Parathyroid adenoma (tissue), 2 donors: ENCODE measurements at regions not wholly inside any gene's neighbourhood (a gene's known extent, or its start where the extent isn't known, plus 50 kb on each side); places are given as distances from the start of the nearest gene placed in this dataset.

ENCODE experiments used
- H2AFZ ChIP-seq: fragments of 300-600 bp; sonication (generic); one replicate; pipeline ENCODE4 v1.7.0; 2017; ENCODE audit warnings: antibody characterized with exemption, mild to moderate bottlenecking
- H3K27ac ChIP-seq: fragments of 300-600 bp; sonication (generic); one replicate; pipeline ENCODE4 v1.7.0; 2017
- H3K27me3 ChIP-seq: fragments of 300-600 bp; sonication (generic); one replicate; pipeline ENCODE4 v1.7.0; 2017; ENCODE audit warnings: low read length; ENCODE audit not compliant: control insufficient read depth, insufficient read depth
- H3K36me3 ChIP-seq: fragments of 300-600 bp; sonication (generic); one replicate; pipeline ENCODE4 v1.7.0; 2017; ENCODE audit warnings: low read length; ENCODE audit not compliant: control insufficient read depth, insufficient read depth
- H3K4me1 ChIP-seq: fragments of 300-600 bp; sonication (generic); one replicate; pipeline ENCODE4 v1.7.0; 2017; ENCODE audit warnings: control low read depth
- H3K4me2 ChIP-seq: fragments of 300-600 bp; sonication (generic); one replicate; pipeline ENCODE4 v1.7.0; 2017; ENCODE audit warnings: low read length
- H3K4me3 ChIP-seq: fragments of 300-600 bp; sonication (generic); one replicate; pipeline ENCODE4 v1.7.0; 2017; ENCODE audit warnings: low read depth, low read length
- H3K79me2 ChIP-seq: fragments of 300-600 bp; sonication (generic); one replicate; pipeline ENCODE4 v1.7.0; 2017; ENCODE audit warnings: control low read depth
- H3K9ac ChIP-seq: fragments of 300-600 bp; sonication (generic); one replicate; pipeline ENCODE4 v1.7.0; 2017; ENCODE audit warnings: mild to moderate bottlenecking
- H3K9me3 ChIP-seq: fragments of 300-600 bp; sonication (generic); one replicate; pipeline ENCODE4 v1.7.0; 2017; ENCODE audit warnings: low read length; ENCODE audit not compliant: control insufficient read depth
- CTCF ChIP-seq: fragments of 300-600 bp; sonication (generic); IDR thresholded peaks from one replicate; pipeline ENCODE4 v1.7.0; 2017; ENCODE audit warnings: antibody characterized with exemption, mild to moderate bottlenecking
- donor health status: primary hyperparathyroidism.

DNA sequence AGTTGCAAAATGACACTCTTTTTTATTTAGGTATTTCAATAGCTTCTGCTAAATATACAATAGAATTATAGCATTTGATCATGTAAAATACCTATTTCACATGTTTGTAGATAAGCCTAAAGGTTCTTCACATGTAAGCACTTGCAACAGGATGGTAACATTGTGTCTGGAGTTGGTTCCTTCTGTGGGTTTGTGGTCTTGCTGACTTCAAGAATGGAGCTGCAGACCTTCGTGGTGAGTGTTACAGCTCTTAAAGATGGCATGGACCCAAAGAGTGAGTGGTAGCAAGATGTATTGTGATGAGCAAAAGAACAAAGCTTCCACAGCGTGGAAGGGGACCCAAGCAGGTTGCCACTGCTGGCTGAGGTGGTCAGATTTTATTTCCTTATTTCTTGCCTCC is 246.4 kb upstream of the PDGFD start:
- no peak overlapping the region for H2AFZ ChIP-seq
- no peak overlapping the region for H3K4me2 ChIP-seq
- no peak for TF ChIP-seq CTCF
- no peak overlapping the region for H3K4me3 ChIP-seq
- H3K9me3 ChIP-seq = no peaks in the 10 kb centered on the region
- no peaks in the 10 kb centered on the region for H3K36me3 ChIP-seq
- no peaks in the 10 kb centered on the region for H3K4me1 ChIP-seq
- H3K79me2 ChIP-seq = no peaks in the 10 kb centered on the region
- H3K27me3 ChIP-seq = no peaks in the 10 kb centered on the region
- H3K9ac ChIP-seq = no peak overlapping the region
- H3K27ac ChIP-seq = no peak overlapping the region

- Histone ChIP-seq H3K4me2 (no peak overlapping the region), H3K9ac (no peak overlapping the region), H3K4me1 (no peaks in the 10 kb centered on the region), H3K79me2 (no peaks in the 10 kb centered on the region), H3K9me3 (no peaks in the 10 kb centered on the region), H2AFZ (no peak overlapping the region), H3K27me3 (no peaks in the 10 kb centered on the region), H3K36me3 (no peaks in the 10 kb centered on the region), H3K27ac (no peak overlapping the region), H3K4me3 (no peak overlapping the region)
- no peak for TF ChIP-seq CTCF
These were observed 244.7 kb upstream of the PDGFD start for GRCh38 chr11:104408630-104409029.

DNA sequence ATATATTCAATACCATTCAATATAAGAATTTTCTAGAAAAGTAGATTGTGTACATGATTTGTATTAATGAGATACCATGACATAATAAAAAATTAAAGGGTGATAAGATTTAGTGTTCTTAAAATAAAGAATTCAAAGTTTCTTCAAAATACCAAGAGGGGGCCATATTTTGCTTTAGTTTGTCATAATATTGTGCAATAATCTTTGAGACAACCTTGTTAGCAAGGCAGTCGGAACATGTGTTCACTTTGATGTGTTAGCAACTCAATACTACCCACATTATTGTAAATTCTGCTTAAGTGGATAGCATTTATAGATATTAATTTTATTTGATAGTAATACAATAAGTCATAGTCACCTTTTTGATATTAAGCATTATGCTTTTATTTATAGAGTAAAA is 241.3 kb upstream of the PDGFD start:
- Histone ChIP-seq H3K4me2 (no peak overlapping the region), H3K79me2 (no peaks in the 10 kb centered on the region), H3K4me3 (no peak overlapping the region), H2AFZ (no peak overlapping the region), H3K9me3 (no peaks in the 10 kb centered on the region), H3K36me3 (no peaks in the 10 kb centered on the region), H3K9ac (no peak overlapping the region), H3K27me3 (no peaks in the 10 kb centered on the region), H3K4me1 (no peaks in the 10 kb centered on the region), H3K27ac (no peak overlapping the region)
- no peak for TF ChIP-seq CTCF

DNA sequence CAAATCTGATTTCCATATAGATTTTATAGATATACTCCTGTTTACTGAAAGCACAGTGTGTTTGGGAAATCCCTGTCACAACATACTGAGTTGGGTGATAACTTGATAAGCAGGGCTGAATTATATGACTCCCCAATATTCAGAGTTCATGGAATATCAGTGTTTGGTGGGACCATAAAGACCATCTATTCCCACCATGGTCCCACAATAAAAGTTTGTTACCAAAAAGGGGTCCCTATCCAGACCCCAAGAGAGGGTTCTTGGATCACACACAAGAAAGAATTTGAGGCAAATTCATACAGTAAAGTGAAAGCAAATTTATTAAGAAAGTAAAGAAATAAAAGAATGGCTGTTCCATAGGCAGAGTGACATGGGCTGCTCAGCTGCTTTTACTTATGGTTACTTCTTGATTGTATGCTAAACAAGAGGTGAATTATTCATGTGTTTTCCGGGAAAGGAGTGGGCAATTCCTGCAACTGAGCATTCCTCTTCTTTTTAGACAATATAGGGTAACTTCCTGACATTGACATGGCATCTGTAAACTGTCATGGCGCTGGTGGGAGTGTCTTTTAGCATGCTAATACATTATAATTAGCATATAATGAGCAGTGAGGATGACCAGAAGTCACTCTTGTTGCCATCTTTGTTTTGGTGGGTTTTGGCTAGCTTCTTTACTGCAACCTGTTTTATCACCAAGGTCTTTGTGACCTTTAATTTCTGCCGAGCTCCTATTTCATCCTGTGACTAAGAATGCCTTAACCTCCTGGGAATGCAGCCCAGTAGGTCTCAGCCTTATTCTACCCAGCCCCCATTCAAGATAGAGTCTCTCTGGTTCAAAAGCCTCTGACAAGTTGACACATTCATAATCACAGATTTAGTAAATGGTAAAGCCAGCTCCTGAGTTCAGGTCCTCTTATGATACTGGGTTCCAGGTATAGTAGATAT is 240.6 kb upstream of the PDGFD start:
- H3K36me3 ChIP-seq = no peaks in the 10 kb centered on the region
- H3K79me2 ChIP-seq = no peaks in the 10 kb centered on the region
- H2AFZ ChIP-seq = no peak overlapping the region
- no peak for TF ChIP-seq CTCF
- no peak overlapping the region for H3K27ac ChIP-seq
- H3K9ac ChIP-seq = no peak overlapping the region
- H3K27me3 ChIP-seq = no peaks in the 10 kb centered on the region
- H3K4me3 ChIP-seq = no peak overlapping the region
- H3K4me2 ChIP-seq = no peak overlapping the region
- H3K9me3 ChIP-seq = no peaks in the 10 kb centered on the region
- no peaks in the 10 kb centered on the region for H3K4me1 ChIP-seq
